ENCODE measurements at regions not wholly inside any gene's neighbourhood (a gene's known extent, or its start where the extent isn't known, plus 50 kb on each side); places are given as distances from the start of the nearest gene placed in this dataset.

DNA sequence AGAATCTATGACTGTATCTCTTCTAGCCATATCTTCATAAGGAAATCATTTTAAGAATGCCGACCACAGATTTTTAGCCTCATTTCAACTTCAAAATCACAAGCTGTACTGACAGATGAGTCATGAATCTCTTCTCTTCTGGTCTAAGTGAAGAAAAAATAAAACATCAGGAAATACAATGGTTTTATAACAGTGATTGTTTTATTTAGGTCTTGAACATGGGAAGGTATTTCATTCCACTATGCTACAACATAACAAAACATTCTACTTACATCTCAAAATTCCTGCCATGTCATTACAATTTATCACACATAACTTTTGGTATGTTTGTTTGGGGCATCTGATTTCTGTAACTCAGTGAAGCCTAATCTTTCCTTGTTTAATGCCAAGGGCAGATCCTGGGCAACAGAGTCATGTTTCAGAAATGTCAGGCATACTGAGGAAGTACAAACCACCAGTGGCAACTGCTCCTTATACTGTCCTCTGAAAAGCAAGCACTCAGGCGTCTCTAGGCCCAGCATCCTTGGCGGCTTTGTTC is 325.0 kb downstream of the PDHA2 start:
- no peaks in the 10 kb centered on the region for H3K4me1 Mint-ChIP-seq
- peaks cover 2% of the 10 kb centered on the region for H3K9me3 Mint-ChIP-seq
- H3K36me3 Mint-ChIP-seq (ENCODE audit: low read depth) = no peaks in the 10 kb centered on the region
- H3K4me3 Mint-ChIP-seq = no peak overlapping the region
- TF ChIP-seq CTCF (conservative IDR thresholded peaks at IDR 0.05) = no peak
- H3K27me3 Mint-ChIP-seq (ENCODE audit: low read depth) = no peaks in the 10 kb centered on the region
- H3K27ac Mint-ChIP-seq (ENCODE audit: unreplicated experiment) = no peak overlapping the region
- DNase-seq (ENCODE audit: low read depth, low spot score) = no peak

GRCh38 chr4:96166806-96167205 is 326.9 kb downstream of the PDHA2 start:
- H3K36me3 Mint-ChIP-seq (ENCODE audit: low read depth) = no peaks in the 10 kb centered on the region
- DNase-seq (ENCODE audit: low read depth, low spot score) = no peak
- no peak overlapping the region for H3K4me3 Mint-ChIP-seq
- H3K27me3 Mint-ChIP-seq (ENCODE audit: low read depth) = no peaks in the 10 kb centered on the region
- peaks cover 4% of the 10 kb centered on the region for H3K9me3 Mint-ChIP-seq
- no peak for TF ChIP-seq CTCF (conservative IDR thresholded peaks at IDR 0.05)
- H3K4me1 Mint-ChIP-seq = no peaks in the 10 kb centered on the region
- no peak overlapping the region for H3K27ac Mint-ChIP-seq (ENCODE audit: unreplicated experiment)

- H3K27ac Mint-ChIP-seq (ENCODE audit: unreplicated experiment) = no peak overlapping the region
- H3K4me3 Mint-ChIP-seq = no peak overlapping the region
- TF ChIP-seq CTCF (conservative IDR thresholded peaks at IDR 0.05) = no peak
- H3K27me3 Mint-ChIP-seq (ENCODE audit: low read depth) = no peaks in the 10 kb centered on the region
- no peaks in the 10 kb centered on the region for H3K36me3 Mint-ChIP-seq (ENCODE audit: low read depth)
- DNase-seq (ENCODE audit: low read depth, low spot score) = no peak
- H3K9me3 Mint-ChIP-seq = peaks cover 4% of the 10 kb centered on the region
- no peaks in the 10 kb centered on the region for H3K4me1 Mint-ChIP-seq
Measured at GRCh38 chr4:96170198-96170597, 330.3 kb downstream of the PDHA2 start.

DNA sequence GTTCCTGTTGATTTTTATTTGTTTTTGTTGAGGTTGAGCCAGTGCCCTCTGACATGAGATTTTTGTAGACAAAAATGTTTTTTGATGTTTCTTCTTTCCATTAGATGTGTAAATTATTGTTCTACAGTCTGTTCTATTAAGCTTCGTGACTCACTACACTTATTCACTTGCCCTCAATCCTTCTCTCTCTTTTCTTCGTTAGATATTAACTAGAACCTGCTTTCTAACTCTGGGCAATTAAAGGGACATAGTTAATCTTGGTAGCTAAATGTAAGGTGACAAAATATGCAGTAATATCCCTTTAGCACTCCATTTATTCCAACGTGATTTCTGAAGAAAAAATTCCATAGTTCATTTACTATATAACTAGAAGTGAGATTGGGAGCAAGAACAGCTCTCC is 333.9 kb downstream of the PDHA2 start:
- no peak for DNase-seq (ENCODE audit: low read depth, low spot score)
- no peak overlapping the region for H3K27ac Mint-ChIP-seq (ENCODE audit: unreplicated experiment)
- no peak for TF ChIP-seq CTCF (conservative IDR thresholded peaks at IDR 0.05)
- no peaks in the 10 kb centered on the region for H3K4me1 Mint-ChIP-seq
- no peak overlapping the region for H3K4me3 Mint-ChIP-seq
- H3K27me3 Mint-ChIP-seq (ENCODE audit: low read depth) = no peaks in the 10 kb centered on the region
- no peaks in the 10 kb centered on the region for H3K36me3 Mint-ChIP-seq (ENCODE audit: low read depth)
- H3K9me3 Mint-ChIP-seq = peaks cover 4% of the 10 kb centered on the region

GRCh38 chr4:96175871-96176270 is 336.0 kb downstream of the PDHA2 start:
- no peaks in the 10 kb centered on the region for H3K36me3 Mint-ChIP-seq (ENCODE audit: low read depth)
- TF ChIP-seq CTCF (conservative IDR thresholded peaks at IDR 0.05) = no peak
- H3K27ac Mint-ChIP-seq (ENCODE audit: unreplicated experiment) = no peak overlapping the region
- H3K27me3 Mint-ChIP-seq (ENCODE audit: low read depth) = no peaks in the 10 kb centered on the region
- no peaks in the 10 kb centered on the region for H3K4me1 Mint-ChIP-seq
- no peak for DNase-seq (ENCODE audit: low read depth, low spot score)
- H3K9me3 Mint-ChIP-seq = peaks cover 2% of the 10 kb centered on the region
- no peak overlapping the region for H3K4me3 Mint-ChIP-seq

DNA sequence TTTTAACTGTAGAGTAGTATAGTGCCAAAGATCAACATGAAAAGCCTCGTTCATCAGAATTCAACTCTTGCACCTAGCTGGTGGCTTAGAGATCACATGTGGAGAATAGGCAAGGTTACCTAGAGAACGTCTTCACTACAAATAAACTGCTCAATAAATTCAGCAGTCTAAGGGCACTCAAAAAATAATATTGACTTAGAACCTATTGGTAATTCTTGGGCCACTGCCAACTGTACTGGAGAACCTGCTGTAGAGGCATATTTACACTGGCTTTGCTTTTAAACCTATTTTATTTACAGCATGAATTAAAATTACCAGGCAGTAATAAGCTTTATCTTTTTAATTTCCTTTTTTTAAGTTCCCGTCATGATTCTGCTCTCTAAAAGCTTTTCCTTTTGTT is 343.7 kb downstream of the PDHA2 start:
- Mint-ChIP-seq H3K27me3 (ENCODE audit: low read depth) (no peaks in the 10 kb centered on the region), H3K4me1 (no peaks in the 10 kb centered on the region), H3K4me3 (no peak overlapping the region), H3K36me3 (ENCODE audit: low read depth) (no peaks in the 10 kb centered on the region), H3K9me3 (peaks cover 5% of the 10 kb centered on the region), H3K27ac (ENCODE audit: unreplicated experiment) (no peak overlapping the region)
- TF ChIP-seq CTCF (conservative IDR thresholded peaks at IDR 0.05) = no peak
- no peak for DNase-seq (ENCODE audit: low read depth, low spot score)

All from neural crest cell (in vitro differentiated cells).